ENCODE measurements at regions not wholly inside any gene's neighbourhood (a gene's known extent, or its start where the extent isn't known, plus 50 kb on each side); places are given as distances from the start of the nearest gene placed in this dataset.

DNA sequence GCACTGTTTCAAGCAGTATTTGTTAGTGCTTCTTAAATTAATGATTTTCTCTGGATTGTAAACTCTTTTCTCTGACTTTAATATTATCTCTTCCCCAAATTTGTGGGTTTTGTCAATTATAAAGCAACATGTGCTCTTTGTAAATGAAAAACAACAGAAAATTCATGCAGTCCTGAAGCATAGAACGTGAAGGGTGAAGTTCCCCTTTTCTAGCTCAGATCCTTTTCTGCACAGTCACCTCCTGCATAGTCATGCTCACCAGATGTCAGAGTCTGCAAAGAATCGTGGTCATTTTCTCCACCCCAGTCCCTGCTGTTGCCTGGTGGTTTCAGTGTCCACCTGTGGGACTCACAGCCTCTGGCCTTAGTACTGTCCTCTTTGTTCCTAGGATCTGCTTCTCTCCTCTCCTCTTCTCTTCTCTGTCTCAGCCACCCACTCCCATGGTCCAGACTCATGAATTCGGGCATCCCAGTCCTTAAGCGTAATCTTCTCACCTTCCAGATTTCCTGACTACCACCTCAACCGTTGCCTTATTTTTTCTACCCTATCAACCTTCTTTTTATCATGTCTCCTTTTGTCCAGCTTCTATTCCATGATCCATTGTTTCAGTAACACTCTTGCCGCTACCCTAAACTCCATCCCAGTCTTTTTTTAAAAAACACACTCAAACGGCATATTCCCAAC is 229.1 kb downstream of the RTP5 start:
- TF ChIP-seq POLR2A (IDR thresholded peaks at IDR 0.05) (no peak), POLR2AphosphoS5 (IDR thresholded peaks at IDR 0.05) (no peak), EP300 (IDR thresholded peaks at IDR 0.05) (no peak)
- TF ChIP-seq, protein P1, sequence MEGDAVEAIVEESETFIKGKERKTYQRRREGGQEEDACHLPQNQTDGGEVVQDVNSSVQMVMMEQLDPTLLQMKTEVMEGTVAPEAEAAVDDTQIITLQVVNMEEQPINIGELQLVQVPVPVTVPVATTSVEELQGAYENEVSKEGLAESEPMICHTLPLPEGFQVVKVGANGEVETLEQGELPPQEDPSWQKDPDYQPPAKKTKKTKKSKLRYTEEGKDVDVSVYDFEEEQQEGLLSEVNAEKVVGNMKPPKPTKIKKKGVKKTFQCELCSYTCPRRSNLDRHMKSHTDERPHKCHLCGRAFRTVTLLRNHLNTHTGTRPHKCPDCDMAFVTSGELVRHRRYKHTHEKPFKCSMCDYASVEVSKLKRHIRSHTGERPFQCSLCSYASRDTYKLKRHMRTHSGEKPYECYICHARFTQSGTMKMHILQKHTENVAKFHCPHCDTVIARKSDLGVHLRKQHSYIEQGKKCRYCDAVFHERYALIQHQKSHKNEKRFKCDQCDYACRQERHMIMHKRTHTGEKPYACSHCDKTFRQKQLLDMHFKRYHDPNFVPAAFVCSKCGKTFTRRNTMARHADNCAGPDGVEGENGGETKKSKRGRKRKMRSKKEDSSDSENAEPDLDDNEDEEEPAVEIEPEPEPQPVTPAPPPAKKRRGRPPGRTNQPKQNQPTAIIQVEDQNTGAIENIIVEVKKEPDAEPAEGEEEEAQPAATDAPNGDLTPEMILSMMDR (IDR thresholded peaks at IDR 0.05) = no peak

All from gastroesophageal sphincter (tissue), 3 donors.